ENCODE measurements at regions not wholly inside any gene's neighbourhood (a gene's known extent, or its start where the extent isn't known, plus 50 kb on each side); places are given as distances from the start of the nearest gene placed in this dataset.

DNA sequence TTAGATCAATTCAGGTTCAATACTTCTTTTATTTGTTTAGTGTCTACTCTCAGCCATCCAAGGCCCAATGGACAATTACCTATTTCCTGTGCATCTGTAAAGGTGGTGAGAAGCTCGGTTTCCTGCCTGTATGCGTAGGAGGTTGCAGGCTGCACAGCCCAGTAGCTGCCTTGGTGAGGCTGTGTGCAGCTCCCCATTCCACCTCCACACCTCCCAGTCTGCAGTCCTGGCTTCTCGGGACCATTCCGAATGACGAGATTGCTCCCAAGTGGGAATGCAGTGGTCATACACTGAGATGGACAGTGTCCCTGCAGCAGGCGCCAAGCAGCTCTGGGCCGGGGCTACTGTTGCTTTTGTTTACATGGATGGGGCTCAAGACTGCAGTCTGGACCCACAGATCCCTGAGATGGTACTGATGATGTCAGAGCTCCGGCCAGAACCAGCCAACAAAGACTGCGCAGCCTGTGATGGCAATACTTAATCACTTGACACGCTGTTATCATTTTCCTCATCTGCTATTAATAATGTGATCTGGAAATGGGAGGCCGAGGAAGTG, 206.1 kb upstream of the IRX1 start:
- H3K27me3 ChIP-seq = no peaks in the 10 kb centered on the region
- intact Hi-C loops (cut with DNase I) = no loop called here

DNA sequence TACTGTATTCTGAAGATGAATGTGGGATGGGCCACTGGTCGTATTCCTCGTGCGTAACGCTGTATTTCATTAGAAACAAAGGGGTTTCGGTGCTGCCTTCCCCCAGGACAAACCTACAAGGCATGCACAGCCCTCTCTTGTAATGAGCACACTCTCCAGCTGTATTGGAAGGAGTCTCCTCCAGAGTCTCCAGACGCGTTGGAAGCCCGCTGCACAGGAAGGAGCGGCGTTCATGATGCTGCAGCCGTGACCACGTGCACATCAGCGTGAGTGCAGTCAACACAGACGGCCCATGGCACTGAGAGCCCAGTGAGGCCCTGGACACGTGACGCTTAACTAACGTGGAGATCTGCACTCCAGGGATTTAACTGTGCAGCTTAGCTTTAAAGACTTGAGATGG, 209.0 kb upstream of the IRX1 start:
- Histone ChIP-seq H3K9me3 (no peaks in the 10 kb centered on the region), H3K4me3 (no peak overlapping the region), H3K27ac (no peak overlapping the region), H3K36me3 (no peaks in the 10 kb centered on the region), H3K4me1 (no peaks in the 10 kb centered on the region), H3K27me3 (no peaks in the 10 kb centered on the region)
- intact Hi-C loops (cut with DNase I) = no loop called here
- no peak for DNase-seq (ENCODE audit: low spot score in 2 of 2)
- TF ChIP-seq, protein P1, sequence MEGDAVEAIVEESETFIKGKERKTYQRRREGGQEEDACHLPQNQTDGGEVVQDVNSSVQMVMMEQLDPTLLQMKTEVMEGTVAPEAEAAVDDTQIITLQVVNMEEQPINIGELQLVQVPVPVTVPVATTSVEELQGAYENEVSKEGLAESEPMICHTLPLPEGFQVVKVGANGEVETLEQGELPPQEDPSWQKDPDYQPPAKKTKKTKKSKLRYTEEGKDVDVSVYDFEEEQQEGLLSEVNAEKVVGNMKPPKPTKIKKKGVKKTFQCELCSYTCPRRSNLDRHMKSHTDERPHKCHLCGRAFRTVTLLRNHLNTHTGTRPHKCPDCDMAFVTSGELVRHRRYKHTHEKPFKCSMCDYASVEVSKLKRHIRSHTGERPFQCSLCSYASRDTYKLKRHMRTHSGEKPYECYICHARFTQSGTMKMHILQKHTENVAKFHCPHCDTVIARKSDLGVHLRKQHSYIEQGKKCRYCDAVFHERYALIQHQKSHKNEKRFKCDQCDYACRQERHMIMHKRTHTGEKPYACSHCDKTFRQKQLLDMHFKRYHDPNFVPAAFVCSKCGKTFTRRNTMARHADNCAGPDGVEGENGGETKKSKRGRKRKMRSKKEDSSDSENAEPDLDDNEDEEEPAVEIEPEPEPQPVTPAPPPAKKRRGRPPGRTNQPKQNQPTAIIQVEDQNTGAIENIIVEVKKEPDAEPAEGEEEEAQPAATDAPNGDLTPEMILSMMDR (IDR thresholded peaks at IDR 0.05) = no peak

More for the DNA sequence above, 206.1 kb upstream of the IRX1 start:
- no peak overlapping the region for H3K27ac ChIP-seq
- H3K4me1 ChIP-seq = no peaks in the 10 kb centered on the region
- H3K4me3 ChIP-seq = no peak overlapping the region
- TF ChIP-seq, protein P1 (IDR thresholded peaks at IDR 0.05) = no peak
- no peaks in the 10 kb centered on the region for H3K36me3 ChIP-seq
- H3K9me3 ChIP-seq = no peaks in the 10 kb centered on the region
- DNase-seq (ENCODE audit: low spot score in 2 of 2) = no peak

DNA sequence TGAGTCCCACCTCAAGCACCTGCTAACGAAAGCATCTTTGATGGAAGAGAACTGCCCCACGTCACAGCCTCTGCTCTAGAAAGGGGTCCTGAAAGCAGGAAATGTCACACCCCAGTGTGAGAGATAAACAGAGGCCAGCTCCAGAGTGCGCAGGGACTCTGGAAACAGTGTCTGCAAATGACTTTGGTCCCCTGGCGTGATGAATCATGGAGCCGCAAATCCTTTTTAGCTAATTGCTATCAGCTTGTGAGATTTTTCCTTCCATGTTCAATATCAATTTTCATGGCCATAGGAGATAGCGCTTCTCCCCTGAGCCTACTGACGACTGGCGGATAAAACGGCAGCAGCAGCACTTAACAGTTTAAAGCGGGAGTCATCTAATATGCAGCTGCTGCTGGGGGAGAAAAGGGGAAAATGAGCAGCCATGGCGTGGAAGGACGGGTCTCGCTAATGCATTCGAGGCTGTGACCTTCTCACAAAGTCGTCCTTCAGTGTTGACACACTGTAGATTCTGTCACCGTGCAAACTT, 209.6 kb upstream of the IRX1 start:
- H3K36me3 ChIP-seq = no peaks in the 10 kb centered on the region
- no peaks in the 10 kb centered on the region for H3K27me3 ChIP-seq
- no peaks in the 10 kb centered on the region for H3K9me3 ChIP-seq
- no peak overlapping the region for H3K27ac ChIP-seq
- TF ChIP-seq, protein P1 (IDR thresholded peaks at IDR 0.05) = no peak
- intact Hi-C loops (cut with DNase I) = no loop called here
- H3K4me1 ChIP-seq = no peaks in the 10 kb centered on the region
- no peak for DNase-seq (ENCODE audit: low spot score in 2 of 2)
- H3K4me3 ChIP-seq = no peak overlapping the region

DNA sequence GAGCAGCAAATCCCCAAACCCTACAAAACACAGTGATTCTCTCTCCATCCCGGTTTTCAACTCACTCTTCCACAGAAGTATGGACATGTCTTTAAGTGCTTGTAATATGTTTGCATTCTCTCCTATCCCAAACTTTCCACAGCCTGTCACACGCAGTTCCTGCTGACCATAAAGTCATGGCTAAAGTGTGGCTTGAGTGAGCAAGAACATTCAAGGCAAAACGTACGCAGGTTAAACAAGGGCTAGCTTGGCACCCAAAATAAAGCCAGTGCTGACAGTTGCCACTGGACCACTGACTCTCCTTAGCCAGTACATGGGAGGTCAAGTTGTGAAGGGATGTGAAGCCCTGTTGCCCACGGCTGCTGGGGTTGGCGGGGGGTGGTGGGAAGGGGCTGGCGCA, 211.1 kb upstream of the IRX1 start:
- no peak overlapping the region for H3K4me3 ChIP-seq
- no peak overlapping the region for H3K27ac ChIP-seq
- no peaks in the 10 kb centered on the region for H3K36me3 ChIP-seq
- H3K9me3 ChIP-seq = no peaks in the 10 kb centered on the region
- H3K4me1 ChIP-seq = no peaks in the 10 kb centered on the region
- intact Hi-C loops (cut with DNase I) = no loop called here
- TF ChIP-seq, protein P1 (IDR thresholded peaks at IDR 0.05) = no peak
- no peak for DNase-seq (ENCODE audit: low spot score in 2 of 2)
- H3K27me3 ChIP-seq = no peaks in the 10 kb centered on the region

DNA sequence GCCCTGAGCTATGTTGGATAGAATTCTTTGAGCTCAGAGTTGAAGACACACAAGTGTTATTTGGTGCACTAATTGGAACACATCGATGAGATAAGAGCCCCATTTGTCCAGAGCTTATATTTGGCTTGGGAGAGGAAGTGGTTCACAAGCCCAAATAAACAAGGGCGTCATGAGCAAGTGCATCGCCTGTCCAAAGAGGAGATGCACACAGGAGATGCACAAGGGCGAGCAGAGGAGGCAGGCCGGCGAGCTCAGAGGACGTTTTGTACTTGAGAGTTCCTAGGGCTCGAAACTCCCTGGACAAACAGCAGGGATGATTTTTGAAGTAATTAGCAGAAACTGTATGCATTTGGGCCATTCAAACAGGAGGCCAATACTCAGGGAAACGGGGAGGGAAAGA, 212.8 kb upstream of the IRX1 start:
- H3K27me3 ChIP-seq = no peaks in the 10 kb centered on the region
- intact Hi-C loops (cut with DNase I) = no loop called here
- TF ChIP-seq, protein P1 (IDR thresholded peaks at IDR 0.05) = no peak
- H3K36me3 ChIP-seq = no peaks in the 10 kb centered on the region
- H3K27ac ChIP-seq = no peak overlapping the region
- no peaks in the 10 kb centered on the region for H3K4me1 ChIP-seq
- peak in 1 of 2 donors; percentile 39 for DNase-seq (ENCODE audit: low spot score in 2 of 2)
- H3K4me3 ChIP-seq = no peak overlapping the region
- no peaks in the 10 kb centered on the region for H3K9me3 ChIP-seq

DNA sequence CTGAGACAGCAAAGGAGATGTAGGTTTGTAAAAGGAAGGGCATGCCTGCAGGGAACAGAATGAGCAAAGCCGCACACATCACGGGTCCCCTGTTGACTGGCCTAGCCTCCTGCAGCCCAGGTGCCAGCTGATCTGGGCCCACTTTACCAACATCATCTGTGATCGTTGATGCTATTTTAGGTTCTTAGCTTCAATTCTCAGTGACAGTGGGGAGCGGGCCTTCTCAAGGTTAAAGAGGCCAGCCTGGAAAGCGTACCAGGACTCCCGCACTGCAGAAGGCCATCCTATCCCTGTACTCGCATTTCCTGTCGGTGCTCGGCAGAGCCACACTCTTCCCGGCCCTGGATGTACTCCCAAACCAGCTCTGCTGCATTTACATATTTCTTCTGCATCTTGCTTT, 213.5 kb upstream of the IRX1 start:
- H3K4me3 ChIP-seq = no peak overlapping the region
- H3K27me3 ChIP-seq = no peaks in the 10 kb centered on the region
- no peaks in the 10 kb centered on the region for H3K36me3 ChIP-seq
- H3K9me3 ChIP-seq = no peaks in the 10 kb centered on the region
- no peak overlapping the region for H3K27ac ChIP-seq
- intact Hi-C loops (cut with DNase I) = no loop called here
- H3K4me1 ChIP-seq = no peaks in the 10 kb centered on the region
- DNase-seq (ENCODE audit: low spot score in 2 of 2) = peak in 1 of 2 donors; percentile 24
- TF ChIP-seq, protein P1 (IDR thresholded peaks at IDR 0.05) = no peak

All from ascending aorta (tissue), 2 donors.